Esophagus squamous epithelium (tissue), 5 donors: ENCODE measurements at regions not wholly inside any gene's neighbourhood (a gene's known extent, or its start where the extent isn't known, plus 50 kb on each side); places are given as distances from the start of the nearest gene placed in this dataset.
"Not testable (repeated sequence)": the region's sequence is repeated elsewhere in the genome, so short reads cannot be mapped to it uniquely, and the experiment has no call there.

Experiments
- DNase-seq: peaks from one replicate; lab custom pipeline; 2025; lab: John Stamatoyannopoulos, UW
- H3K27ac ChIP-seq, 4 donors: fragments of 200-600 bp; sonication (generic); one replicate each; pipeline ENCODE4 v1.5.1; 2016 to 2019; ENCODE audit warnings: mild to moderate bottlenecking in 1 of 4
- H3K27me3 ChIP-seq, 4 donors: fragments of 200-600 bp; sonication (generic); 1 replicate in 3 of 4; 2 replicates in 1 of 4; pipeline versions ENCODE4 v1.5.1 to v1.6.0; 2017 to 2021; ENCODE audit warnings: antibody characterized with exemption in 1 of 4
- H3K36me3 ChIP-seq, 3 donors: fragments of 200-600 bp; sonication (generic); one replicate each; pipeline ENCODE4 v1.5.1; 2016 to 2019
- H3K4me1 ChIP-seq, 3 donors: fragments of 200-600 bp; sonication (generic); one replicate each; pipeline ENCODE4 v1.5.1; 2017 to 2019
- H3K4me3 ChIP-seq, 4 donors: fragments of 200-600 bp; sonication (generic); 1 replicate in 3 of 4; 2 replicates in 1 of 4; pipeline ENCODE4 v1.5.1; 2016 to 2019; ENCODE audit warnings: mild to moderate bottlenecking in 2 of 4, moderate library complexity in 1 of 4
- H3K9me3 ChIP-seq, 3 donors: fragments of 200-600 bp; sonication (generic); one replicate each; pipeline ENCODE4 v1.5.1; 2016 to 2019
- CTCF ChIP-seq, 6 experiments: fragments of 450-650 bp in 4 of 6; fragments of 200-600 bp in 2 of 6; sonication (generic) in 2 of 6; IDR thresholded peaks; one replicate each; pipeline ENCODE4 v1.5.1; 2016 to 2019; ENCODE audit warnings: antibody characterized with exemption in 6 of 6, mild to moderate bottlenecking in 4 of 6, moderate library complexity in 4 of 6
- POLR2A ChIP-seq, 4 donors: fragments of 450-650 bp; IDR thresholded peaks; one replicate each; pipeline ENCODE4 v1.6.1; 2017; ENCODE audit warnings: antibody characterized with exemption in 4 of 4, mild to moderate bottlenecking in 4 of 4, moderate library complexity in 3 of 4
- WGBS, 2 donors: methylation state at CpG; one replicate each; pipeline ENCODE4 v1.1.5; 2018; 5-methylcytosine and 5-hydroxymethylcytosine counted together
- intact Hi-C: fragments of 100-400 bp; cut with DNase I; formaldehyde crosslinking; loops from one replicate; pipeline ENCODE4 v1.15.0; 2022
- donor health status: DM: yes; HTN: yes; CAD: no.

GRCh38 chr3:20637729-20638128 lies 451.7 kb upstream of the SGO1 start:
- intact Hi-C loops = no loop called here
- TF ChIP-seq POLR2A (IDR thresholded peaks at IDR 0.05) (no peak), CTCF (IDR thresholded peaks at IDR 0.05) (no peak)
- Histone ChIP-seq H3K4me1 (no peaks in the 10 kb centered on the region), H3K4me3 (no peak overlapping the region), H3K27ac (no peak overlapping the region), H3K36me3 (no peaks in the 10 kb centered on the region), H3K9me3 (no peaks in the 10 kb centered on the region), H3K27me3 (no peaks in the 10 kb centered on the region)
- no peak for DNase-seq

GRCh38 chr3:20622304-20622703 lies 436.3 kb upstream of the SGO1 start:
- intact Hi-C loops = no loop called here
- WGBS, 2 donors = 80 to 86% methylated on average over 6 of the region's 6 CpGs
- TF ChIP-seq POLR2A (IDR thresholded peaks at IDR 0.05) = no peak
- no peak for TF ChIP-seq CTCF (IDR thresholded peaks at IDR 0.05)

GRCh38 chr3:20618621-20619020 lies 432.6 kb upstream of the SGO1 start:
- peaks cover 0 to 29% (median 8%) of the 10 kb centered on the region in 3 donors for H3K9me3 ChIP-seq
- H3K36me3 ChIP-seq, H3K4me1 ChIP-seq, H3K4me3 ChIP-seq, H3K27ac ChIP-seq, H3K27me3 ChIP-seq, DNase-seq, intact Hi-C loops: not testable (repeated sequence)
- 58 to 72% methylated on average over 3 of the region's 3 CpGs for WGBS, 2 donors

More at GRCh38 chr3:20622304-20622703, 436.3 kb upstream of the SGO1 start:
- H3K4me1 ChIP-seq = no peaks in the 10 kb centered on the region
- no peak for DNase-seq
- H3K36me3 ChIP-seq = no peaks in the 10 kb centered on the region
- H3K9me3 ChIP-seq = peaks cover 0 to 12% (median 8%) of the 10 kb centered on the region in 3 donors
- no peak overlapping the region for H3K27ac ChIP-seq
- no peaks in the 10 kb centered on the region for H3K27me3 ChIP-seq
- H3K4me3 ChIP-seq = no peak overlapping the region

GRCh38 chr3:20618181-20618580 lies 432.2 kb upstream of the SGO1 start:
- H3K36me3 ChIP-seq, H3K27ac ChIP-seq, DNase-seq, H3K4me3 ChIP-seq, H3K4me1 ChIP-seq, intact Hi-C loops, H3K27me3 ChIP-seq: not testable (repeated sequence)
- peaks cover 0 to 34% (median 8%) of the 10 kb centered on the region in 3 donors for H3K9me3 ChIP-seq
- WGBS, 2 donors = 70 to 72% methylated on average over 5 to 7 of the region's 7 CpGs

- H3K4me3 ChIP-seq, H3K4me1 ChIP-seq, intact Hi-C loops, DNase-seq, H3K27ac ChIP-seq, H3K27me3 ChIP-seq, H3K36me3 ChIP-seq: not testable (repeated sequence)
- peaks cover 0 to 51% (median 8%) of the 10 kb centered on the region in 3 donors for H3K9me3 ChIP-seq
Measured at GRCh38 chr3:20615982-20616381, 430.0 kb upstream of the SGO1 start.

GRCh38 chr3:20608054-20608738 lies 422.2 kb upstream of the SGO1 start:
- H3K4me1 ChIP-seq = no peaks in the 10 kb centered on the region
- no peak overlapping the region for H3K4me3 ChIP-seq
- peaks cover 0 to 38% (median 13%) of the 10 kb centered on the region in 3 donors for H3K9me3 ChIP-seq
- DNase-seq = no peak
- WGBS, 2 donors = 50 to 59% methylated on average over 2 to 3 of the region's 5 CpGs
- no peaks in the 10 kb centered on the region for H3K27me3 ChIP-seq
- intact Hi-C loops = no loop called here
- H3K27ac ChIP-seq = no peak overlapping the region
- H3K36me3 ChIP-seq = no peaks in the 10 kb centered on the region
- TF ChIP-seq CTCF (IDR thresholded peaks at IDR 0.05) = no peak
- TF ChIP-seq POLR2A (IDR thresholded peaks at IDR 0.05) = no peak

- Histone ChIP-seq H3K4me1 (no peaks in the 10 kb centered on the region), H3K36me3 (no peaks in the 10 kb centered on the region), H3K27me3 (no peaks in the 10 kb centered on the region), H3K4me3 (no peak overlapping the region), H3K9me3 (peaks cover 0 to 26% (median 15%) of the 10 kb centered on the region in 3 donors), H3K27ac (no peak overlapping the region)
- intact Hi-C loops = no loop called here
- TF ChIP-seq CTCF (IDR thresholded peaks at IDR 0.05) (no peak), POLR2A (IDR thresholded peaks at IDR 0.05) (no peak)
- no peak for DNase-seq
Measured at GRCh38 chr3:20604659-20605058, 418.7 kb upstream of the SGO1 start.
